ENCODE measurements at regions not wholly inside any gene's neighbourhood (a gene's known extent, or its start where the extent isn't known, plus 50 kb on each side); places are given as distances from the start of the nearest gene placed in this dataset.

DNA sequence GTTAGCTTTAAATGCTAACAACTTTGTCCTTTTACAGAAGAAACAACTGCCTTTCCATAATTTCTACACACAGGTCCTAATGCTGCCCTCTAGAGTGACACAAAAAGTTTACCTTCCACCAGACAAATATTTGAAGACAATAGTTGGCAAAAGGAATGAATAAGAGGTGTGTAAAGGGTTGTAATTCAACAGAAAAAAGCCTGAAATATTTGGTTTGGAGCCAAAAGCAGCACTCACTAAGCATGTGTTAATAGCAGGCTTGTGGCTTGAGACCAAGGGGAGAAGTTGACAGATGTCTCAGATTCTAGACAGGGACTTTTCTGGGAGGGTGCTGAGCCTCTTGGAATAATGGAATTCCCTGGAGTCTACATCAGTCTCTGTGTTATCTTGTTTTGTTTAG lies 156.2 kb upstream of the GALNT17 start:
- H3K79me2 ChIP-seq (ENCODE audit: low read length), result no peaks in the 10 kb centered on the region
- H3K36me3 ChIP-seq (replicated peaks; ENCODE audit: low read depth, low read length), result no peaks in the 10 kb centered on the region
- TF ChIP-seq CTCF (IDR thresholded peaks at IDR 0.05; ENCODE audit: low read depth, low read length) (no peak), EZH2phosphoT487 (IDR thresholded peaks at IDR 0.05; ENCODE audit: low read depth) (no peak)
- no peak overlapping the region for H3K9ac ChIP-seq (ENCODE audit: low read length)
- no peaks in the 10 kb centered on the region for H3K27me3 ChIP-seq (ENCODE audit: low read depth, low read length)
- H3K4me1 ChIP-seq (ENCODE audit: low read length), result no peaks in the 10 kb centered on the region
- no peaks in the 10 kb centered on the region for H3K9me3 ChIP-seq (ENCODE audit: insufficient read depth, low read length)
- H3K4me2 ChIP-seq (ENCODE audit: low read length), result no peak overlapping the region
- no peaks in the 10 kb centered on the region for H4K20me1 ChIP-seq (ENCODE audit: insufficient read depth, low read length)
- no peak overlapping the region for H3K27ac ChIP-seq (ENCODE audit: low read length)
- H3K4me3 ChIP-seq (ENCODE audit: low read length), result no peak overlapping the region
- no peak overlapping the region for H2AFZ ChIP-seq (ENCODE audit: low read depth, low read length)

GRCh38 chr7:70986297-70986696 lies 145.6 kb upstream of the GALNT17 start:
- Histone ChIP-seq H3K4me3 (ENCODE audit: low read length) (no peak overlapping the region), H3K9me3 (ENCODE audit: insufficient read depth, low read length) (no peaks in the 10 kb centered on the region), H4K20me1 (ENCODE audit: insufficient read depth, low read length) (no peaks in the 10 kb centered on the region), H3K79me2 (ENCODE audit: low read length) (no peaks in the 10 kb centered on the region), H3K27ac (ENCODE audit: low read length) (no peak overlapping the region), H3K4me2 (ENCODE audit: low read length) (no peak overlapping the region), H3K36me3 (replicated peaks; ENCODE audit: low read depth, low read length) (no peaks in the 10 kb centered on the region), H2AFZ (ENCODE audit: low read depth, low read length) (no peak overlapping the region), H3K9ac (ENCODE audit: low read length) (no peak overlapping the region), H3K27me3 (ENCODE audit: low read depth, low read length) (no peaks in the 10 kb centered on the region), H3K4me1 (ENCODE audit: low read length) (no peaks in the 10 kb centered on the region)
- TF ChIP-seq EZH2phosphoT487 (IDR thresholded peaks at IDR 0.05; ENCODE audit: low read depth) (no peak), CTCF (IDR thresholded peaks at IDR 0.05; ENCODE audit: low read depth, low read length) (no peak)

DNA sequence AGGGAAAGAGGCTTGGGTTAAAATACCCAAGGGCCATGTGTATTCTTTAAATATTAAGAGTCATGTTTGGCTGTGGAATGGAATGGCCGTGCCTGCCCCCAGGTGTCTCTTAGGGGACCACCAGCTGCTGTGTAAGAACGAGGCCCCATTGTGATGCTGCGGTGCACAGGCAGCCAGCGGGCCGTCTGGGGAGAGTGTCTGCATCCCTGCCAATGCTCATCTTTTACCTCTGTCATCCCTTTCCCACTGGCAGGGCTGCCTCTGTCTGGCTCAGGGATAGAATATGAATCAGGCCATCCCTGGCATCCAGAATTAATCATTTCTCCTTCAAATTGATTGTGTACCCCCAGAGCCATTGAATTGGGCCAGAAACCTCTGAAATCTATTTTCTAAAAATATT lies 137.8 kb upstream of the GALNT17 start:
- Histone ChIP-seq H3K4me3 (ENCODE audit: low read length) (no peak overlapping the region), H3K79me2 (ENCODE audit: low read length) (no peaks in the 10 kb centered on the region), H3K27ac (ENCODE audit: low read length) (no peak overlapping the region), H2AFZ (ENCODE audit: low read depth, low read length) (no peak overlapping the region), H4K20me1 (ENCODE audit: insufficient read depth, low read length) (no peaks in the 10 kb centered on the region), H3K9ac (ENCODE audit: low read length) (no peak overlapping the region), H3K9me3 (ENCODE audit: insufficient read depth, low read length) (no peaks in the 10 kb centered on the region), H3K4me1 (ENCODE audit: low read length) (no peaks in the 10 kb centered on the region), H3K27me3 (ENCODE audit: low read depth, low read length) (no peaks in the 10 kb centered on the region), H3K36me3 (replicated peaks; ENCODE audit: low read depth, low read length) (no peaks in the 10 kb centered on the region), H3K4me2 (ENCODE audit: low read length) (no peak overlapping the region)
- TF ChIP-seq EZH2phosphoT487 (IDR thresholded peaks at IDR 0.05; ENCODE audit: low read depth) (no peak), CTCF (IDR thresholded peaks at IDR 0.05; ENCODE audit: low read depth, low read length) (no peak)

GRCh38 chr7:70997261-70997660 lies 134.7 kb upstream of the GALNT17 start:
- no peaks in the 10 kb centered on the region for H3K27me3 ChIP-seq (ENCODE audit: low read depth, low read length)
- no peak for TF ChIP-seq CTCF (IDR thresholded peaks at IDR 0.05; ENCODE audit: low read depth, low read length)
- TF ChIP-seq EZH2phosphoT487 (IDR thresholded peaks at IDR 0.05; ENCODE audit: low read depth), result no peak
- H3K4me3 ChIP-seq (ENCODE audit: low read length), result no peak overlapping the region
- H3K4me2 ChIP-seq (ENCODE audit: low read length), result no peak overlapping the region
- no peaks in the 10 kb centered on the region for H3K4me1 ChIP-seq (ENCODE audit: low read length)
- no peaks in the 10 kb centered on the region for H4K20me1 ChIP-seq (ENCODE audit: insufficient read depth, low read length)
- no peaks in the 10 kb centered on the region for H3K36me3 ChIP-seq (replicated peaks; ENCODE audit: low read depth, low read length)
- no peaks in the 10 kb centered on the region for H3K9me3 ChIP-seq (ENCODE audit: insufficient read depth, low read length)
- H3K79me2 ChIP-seq (ENCODE audit: low read length), result no peaks in the 10 kb centered on the region
- H2AFZ ChIP-seq (ENCODE audit: low read depth, low read length), result no peak overlapping the region
- H3K9ac ChIP-seq (ENCODE audit: low read length), result no peak overlapping the region
- H3K27ac ChIP-seq (ENCODE audit: low read length), result no peak overlapping the region
